ENCODE measurements at regions not wholly inside any gene's neighbourhood (a gene's known extent, or its start where the extent isn't known, plus 50 kb on each side); places are given as distances from the start of the nearest gene placed in this dataset.

DNA sequence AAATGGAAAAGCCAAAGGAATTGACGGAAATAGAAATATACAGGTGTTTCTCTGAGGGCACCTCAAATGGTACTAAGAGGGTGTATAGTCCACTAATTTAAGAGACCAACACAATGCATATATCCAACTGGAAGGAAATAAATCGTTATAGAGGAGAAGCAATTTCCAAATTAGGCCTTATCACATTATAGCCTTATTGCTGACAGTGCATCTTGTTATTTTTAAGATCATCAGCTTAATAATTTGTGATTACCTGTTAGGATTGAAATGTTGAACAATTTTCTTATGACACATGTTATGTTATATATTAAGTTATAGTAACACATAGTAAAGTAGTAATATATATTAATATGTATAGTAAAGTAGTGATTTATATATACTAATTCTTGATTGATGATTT, 915.7 kb upstream of the PCDH9 start:
- TF ChIP-seq, protein P1, sequence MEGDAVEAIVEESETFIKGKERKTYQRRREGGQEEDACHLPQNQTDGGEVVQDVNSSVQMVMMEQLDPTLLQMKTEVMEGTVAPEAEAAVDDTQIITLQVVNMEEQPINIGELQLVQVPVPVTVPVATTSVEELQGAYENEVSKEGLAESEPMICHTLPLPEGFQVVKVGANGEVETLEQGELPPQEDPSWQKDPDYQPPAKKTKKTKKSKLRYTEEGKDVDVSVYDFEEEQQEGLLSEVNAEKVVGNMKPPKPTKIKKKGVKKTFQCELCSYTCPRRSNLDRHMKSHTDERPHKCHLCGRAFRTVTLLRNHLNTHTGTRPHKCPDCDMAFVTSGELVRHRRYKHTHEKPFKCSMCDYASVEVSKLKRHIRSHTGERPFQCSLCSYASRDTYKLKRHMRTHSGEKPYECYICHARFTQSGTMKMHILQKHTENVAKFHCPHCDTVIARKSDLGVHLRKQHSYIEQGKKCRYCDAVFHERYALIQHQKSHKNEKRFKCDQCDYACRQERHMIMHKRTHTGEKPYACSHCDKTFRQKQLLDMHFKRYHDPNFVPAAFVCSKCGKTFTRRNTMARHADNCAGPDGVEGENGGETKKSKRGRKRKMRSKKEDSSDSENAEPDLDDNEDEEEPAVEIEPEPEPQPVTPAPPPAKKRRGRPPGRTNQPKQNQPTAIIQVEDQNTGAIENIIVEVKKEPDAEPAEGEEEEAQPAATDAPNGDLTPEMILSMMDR (IDR thresholded peaks at IDR 0.05): no peak
- no peak for TF ChIP-seq EZH2phosphoT487 (IDR thresholded peaks at IDR 0.05)

Measured in neural progenitor cell (in vitro differentiated cells).